H9 (cell line): ENCODE measurements at regions not wholly inside any gene's neighbourhood (a gene's known extent, or its start where the extent isn't known, plus 50 kb on each side); places are given as distances from the start of the nearest gene placed in this dataset.

Source experiments
- DNase-seq: peaks from one replicate; pipeline ENCODE4 v3.0.0-alpha.2; 2017
- H2AFZ ChIP-seq: one replicate; pipeline ENCODE4 v1.6.1; 2013; ENCODE audit warnings: mild to moderate bottlenecking, low read length, control low read depth, moderate library complexity
- H2AK5ac ChIP-seq: 2 replicates; pipeline ENCODE4 v1.6.1; 2013; ENCODE audit warnings: low read length, control low read depth, mixed read lengths; ENCODE audit not compliant: insufficient read length
- H2BK120ac ChIP-seq: one replicate; pipeline ENCODE4 v1.6.1; 2013; ENCODE audit warnings: low read depth, mild to moderate bottlenecking, low read length, control low read depth, inconsistent platforms; ENCODE audit not compliant: poor library complexity, severe bottlenecking
- H2BK12ac ChIP-seq: 2 replicates; pipeline ENCODE4 v1.6.1; 2013; ENCODE audit warnings: low read length, control low read depth, mixed read lengths, low read depth; ENCODE audit not compliant: insufficient read length
- H2BK15ac ChIP-seq: 2 replicates; pipeline ENCODE4 v1.6.1; 2013; ENCODE audit warnings: low read depth, low read length, control low read depth
- H2BK20ac ChIP-seq: one replicate; pipeline ENCODE4 v1.6.1; 2013; ENCODE audit warnings: low read depth, mild to moderate bottlenecking, low read length, control low read depth, inconsistent platforms; ENCODE audit not compliant: poor library complexity, severe bottlenecking
- H2BK5ac ChIP-seq: 2 replicates; pipeline ENCODE4 v1.6.1; 2013; ENCODE audit warnings: low read length, control low read depth, mixed read lengths; ENCODE audit not compliant: insufficient read length
- H3K14ac ChIP-seq: 2 replicates; pipeline ENCODE4 v1.6.1; 2013; ENCODE audit warnings: low read length, control low read depth; ENCODE audit not compliant: insufficient read depth
- H3K18ac ChIP-seq: 2 replicates; pipeline ENCODE4 v1.6.1; 2013; ENCODE audit warnings: low read depth, mild to moderate bottlenecking, mixed read lengths, low read length, control low read depth; ENCODE audit not compliant: insufficient read length
- H3K23ac ChIP-seq: 2 replicates; pipeline ENCODE4 v1.6.1; 2013; ENCODE audit warnings: low read length, control low read depth, mixed read lengths, low read depth; ENCODE audit not compliant: insufficient read length
- H3K23me2 ChIP-seq: 2 replicates; pipeline ENCODE4 v1.6.1; 2013; ENCODE audit warnings: low read depth, mild to moderate bottlenecking, mixed read lengths, low read length, control low read depth; ENCODE audit not compliant: insufficient read length, poor library complexity, severe bottlenecking
- H3K27ac ChIP-seq: 2 replicates; pipeline ENCODE4 v1.5.1; 2013; ENCODE audit warnings: low read length, control low read depth, mixed read lengths, low read depth; ENCODE audit not compliant: insufficient read length
- H3K27me3 ChIP-seq: 2 replicates; pipeline ENCODE4 v1.6.1; 2013; ENCODE audit warnings: low read length, control low read depth, inconsistent platforms; ENCODE audit not compliant: insufficient read depth
- H3K4ac ChIP-seq: 2 replicates; pipeline ENCODE4 v1.6.1; 2013; ENCODE audit warnings: low read depth, mild to moderate bottlenecking, control low read depth, inconsistent platforms, low read length, moderate library complexity
- H3K4me1 ChIP-seq: 2 replicates; pipeline ENCODE4 v1.6.1; 2013; ENCODE audit warnings: low read length, control low read depth, inconsistent platforms; ENCODE audit not compliant: insufficient read depth
- H3K4me2 ChIP-seq: 2 replicates; pipeline ENCODE4 v1.6.1; 2013; ENCODE audit warnings: low read length, control low read depth, mixed read lengths; ENCODE audit not compliant: insufficient read length, insufficient read depth
- H3K56ac ChIP-seq: 2 replicates; pipeline ENCODE4 v1.6.1; 2013; ENCODE audit warnings: low read depth, mild to moderate bottlenecking, mixed read lengths, low read length, control low read depth; ENCODE audit not compliant: insufficient read length
- H3K79me1 ChIP-seq: 2 replicates; pipeline ENCODE4 v1.6.1; 2013; ENCODE audit warnings: low read depth, mild to moderate bottlenecking, moderate library complexity, low read length, control low read depth, inconsistent platforms; ENCODE audit not compliant: insufficient read depth, poor library complexity, severe bottlenecking
- H3K79me2 ChIP-seq: 2 replicates; pipeline ENCODE4 v1.6.1; 2013; ENCODE audit warnings: low read length, control low read depth, inconsistent platforms; ENCODE audit not compliant: insufficient read depth
- H3K9ac ChIP-seq: 2 replicates; pipeline ENCODE4 v1.6.1; 2013; ENCODE audit warnings: low read length, control low read depth, mixed read lengths; ENCODE audit not compliant: insufficient read length; ENCODE audit errors: extremely low read depth
- H3K9me3 ChIP-seq: one replicate; pipeline ENCODE4 v1.6.1; 2013; ENCODE audit warnings: low read depth, low read length, inconsistent platforms; ENCODE audit not compliant: control insufficient read depth
- H3T11ph ChIP-seq: one replicate; pipeline ENCODE4 v1.6.1; 2013; ENCODE audit warnings: mild to moderate bottlenecking, low read length, control low read depth, inconsistent platforms
- H4K20me1 ChIP-seq: one replicate; pipeline ENCODE4 v1.6.1; 2013; ENCODE audit not compliant: control insufficient read depth, insufficient read length, insufficient read depth
- H4K5ac ChIP-seq: 2 replicates; pipeline ENCODE4 v1.6.1; 2013; ENCODE audit warnings: low read depth, mild to moderate bottlenecking, mixed read lengths, low read length, control low read depth; ENCODE audit not compliant: insufficient read length
- H4K8ac ChIP-seq: replicated peaks from 2 replicates; pipeline ENCODE4 v1.6.1; 2013; ENCODE audit warnings: low read length, control low read depth, mixed read lengths, low read depth; ENCODE audit not compliant: insufficient read length
- H4K91ac ChIP-seq: 2 replicates; pipeline ENCODE4 v1.6.1; 2013; ENCODE audit warnings: low read depth, mild to moderate bottlenecking, moderate library complexity, mixed read lengths, low read length, control low read depth; ENCODE audit not compliant: insufficient read length
- H3K27ac Mint-ChIP-seq, 3 experiments: 2 replicates in 2 of 3; 3 replicates in 1 of 3; pipeline ENCODE4 v1.8.0; 2020 to 2021; ENCODE audit warnings: mixed read lengths in 3 of 3, mild to moderate bottlenecking in 1 of 3, moderate library complexity in 1 of 3
- H3K27me3 Mint-ChIP-seq: 2 replicates; pipeline ENCODE4 v1.8.0; 2021; ENCODE audit warnings: low read depth, mild to moderate bottlenecking, moderate library complexity, mixed read lengths
- H3K36me3 Mint-ChIP-seq, 3 experiments: 2 replicates in 2 of 3; 3 replicates in 1 of 3; pipeline ENCODE4 v1.8.0; 2020 to 2021; ENCODE audit warnings: low read depth in 3 of 3, mixed read lengths in 3 of 3; ENCODE audit not compliant: insufficient read depth in 1 of 3
- H3K4me1 Mint-ChIP-seq, 2 experiments: 2 replicates each; pipeline ENCODE4 v1.8.0; 2020; ENCODE audit warnings: mixed read lengths in 2 of 2
- H3K4me3 Mint-ChIP-seq, 2 experiments: 2 replicates in 1 of 2; 3 replicates in 1 of 2; pipeline ENCODE4 v1.8.0; 2020 to 2021; ENCODE audit warnings: mild to moderate bottlenecking in 2 of 2, mixed read lengths in 2 of 2, moderate library complexity in 1 of 2
- H3K9me3 Mint-ChIP-seq, 2 experiments: 2 replicates in 1 of 2; 3 replicates in 1 of 2; pipeline ENCODE4 v1.8.0; 2020; ENCODE audit warnings: mild to moderate bottlenecking in 2 of 2, mixed read lengths in 2 of 2, moderate library complexity in 1 of 2
- WGBS: extraction: QIAGEN DNeasy Blood & Tissue Kit; methylation state at CpG from one replicate; pipeline ENCODE4 v1.1.7; 2013; ENCODE audit warnings: missing lambda C conversion rate, low lambda C conversion rate, mixed read lengths; ENCODE audit not compliant: insufficient read length; ENCODE audit errors: extremely low coverage; 5-methylcytosine and 5-hydroxymethylcytosine counted together
- TF ChIP-seq, protein P1 (sequence below): fragments of 200-600 bp; sonication (generic); conservative IDR thresholded peaks from 3 replicates; pipeline ENCODE4 v1.8.0; 2021; ENCODE audit warnings: antibody characterized with exemption, mild to moderate bottlenecking

DNA sequence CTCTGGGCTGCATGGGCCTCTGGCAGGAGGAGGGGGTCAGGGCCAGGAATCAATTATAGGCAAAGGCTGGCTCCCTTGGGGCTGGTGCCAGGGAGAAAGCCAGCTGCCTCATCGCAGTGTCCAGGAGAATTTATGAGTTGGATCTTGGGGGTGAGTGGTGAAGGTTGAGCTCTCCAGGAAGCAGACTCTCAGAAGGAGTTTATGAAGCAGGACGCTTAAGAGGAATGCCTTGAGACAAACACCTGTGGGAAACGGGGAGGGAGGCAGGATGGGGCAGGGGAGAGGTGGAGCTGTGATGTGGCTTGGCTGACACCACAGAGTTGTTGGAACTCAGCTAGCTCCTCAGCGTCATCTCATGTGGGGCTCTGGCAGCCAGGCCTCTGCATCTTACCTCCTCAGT, 428.5 kb downstream of the RPS24 start:
- H3K4me1 Mint-ChIP-seq = peaks cover 18 to 23% of the 10 kb centered on the region in 2 experiments
- peaks cover 0 to under 1% (median 0%) of the 10 kb centered on the region in 3 experiments; a peak in 1 of 7 replicates for H3K36me3 Mint-ChIP-seq
- H3K9me3 Mint-ChIP-seq = no peaks in the 10 kb centered on the region
- H3K27ac Mint-ChIP-seq = no peak overlapping the region
- Histone ChIP-seq H2BK120ac (no peak overlapping the region), H3K27me3 (no peaks in the 10 kb centered on the region), H3K4me1 (peaks cover 4% of the 10 kb centered on the region; the same call in 1 of the 2 replicates), H3K23me2 (no peaks in the 10 kb centered on the region), H2BK12ac (no peak overlapping the region), H3K27ac (no peak overlapping the region), H3K9me3 (no peaks in the 10 kb centered on the region), H3K23ac (no peak overlapping the region), H3K18ac (no peak overlapping the region), H2BK5ac (no peak overlapping the region), H2BK15ac (no peak overlapping the region), H2AK5ac (no peak overlapping the region), H4K8ac (no peak overlapping the region), H3T11ph (no peak overlapping the region), H3K56ac (no peak overlapping the region), H3K79me1 (no peaks in the 10 kb centered on the region), H3K4me2 (no peak overlapping the region), H4K20me1 (no peaks in the 10 kb centered on the region), H2BK20ac (no peak overlapping the region), H3K9ac (no peak overlapping the region), H3K14ac (no peak overlapping the region), H4K5ac (no peak overlapping the region), H3K4ac (no peak overlapping the region), H3K79me2 (no peaks in the 10 kb centered on the region), H2AFZ (no peak overlapping the region), H4K91ac (no peak overlapping the region)
- TF ChIP-seq, protein P1, sequence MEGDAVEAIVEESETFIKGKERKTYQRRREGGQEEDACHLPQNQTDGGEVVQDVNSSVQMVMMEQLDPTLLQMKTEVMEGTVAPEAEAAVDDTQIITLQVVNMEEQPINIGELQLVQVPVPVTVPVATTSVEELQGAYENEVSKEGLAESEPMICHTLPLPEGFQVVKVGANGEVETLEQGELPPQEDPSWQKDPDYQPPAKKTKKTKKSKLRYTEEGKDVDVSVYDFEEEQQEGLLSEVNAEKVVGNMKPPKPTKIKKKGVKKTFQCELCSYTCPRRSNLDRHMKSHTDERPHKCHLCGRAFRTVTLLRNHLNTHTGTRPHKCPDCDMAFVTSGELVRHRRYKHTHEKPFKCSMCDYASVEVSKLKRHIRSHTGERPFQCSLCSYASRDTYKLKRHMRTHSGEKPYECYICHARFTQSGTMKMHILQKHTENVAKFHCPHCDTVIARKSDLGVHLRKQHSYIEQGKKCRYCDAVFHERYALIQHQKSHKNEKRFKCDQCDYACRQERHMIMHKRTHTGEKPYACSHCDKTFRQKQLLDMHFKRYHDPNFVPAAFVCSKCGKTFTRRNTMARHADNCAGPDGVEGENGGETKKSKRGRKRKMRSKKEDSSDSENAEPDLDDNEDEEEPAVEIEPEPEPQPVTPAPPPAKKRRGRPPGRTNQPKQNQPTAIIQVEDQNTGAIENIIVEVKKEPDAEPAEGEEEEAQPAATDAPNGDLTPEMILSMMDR = no peak
- H3K4me3 Mint-ChIP-seq = no peak overlapping the region
- no CpG with 5 or more reads among the region's 4 CpGs for WGBS
- DNase-seq = peak; percentile 12
- H3K27me3 Mint-ChIP-seq = peaks cover 7% of the 10 kb centered on the region
